ENCODE measurements at regions not wholly inside any gene's neighbourhood (a gene's known extent, or its start where the extent isn't known, plus 50 kb on each side); places are given as distances from the start of the nearest gene placed in this dataset.

GRCh38 chr14:71433303-71433702 lies 498.9 kb upstream of the RGS6 start:
- TF ChIP-seq CTCF (IDR thresholded peaks at IDR 0.05; ENCODE audit: insufficient read depth, low read length, poor library complexity, severe bottlenecking) (no peak), EZH2phosphoT487 (conservative IDR thresholded peaks at IDR 0.05; ENCODE audit: low read length) (no peak)

All from SU-DHL-6 (cell line).